Astrocyte (in vitro differentiated cells and primary cell): ENCODE measurements at regions not wholly inside any gene's neighbourhood (a gene's known extent, or its start where the extent isn't known, plus 50 kb on each side); places are given as distances from the start of the nearest gene placed in this dataset.

Source experiments
- DNase-seq: peaks from one replicate; pipeline ENCODE4 v3.0.0-alpha.2; 2010; ENCODE audit warnings: low read depth
- FAIRE-seq: peaks from 2 replicates; lab custom pipeline; 2011; peaks lifted over from hg19 to GRCh38; lab: Jason Lieb, UNC
- H2AFZ ChIP-seq: 2 replicates; pipeline ENCODE4 v1.6.0; 2012; ENCODE audit warnings: low read depth, low read length, inconsistent platforms
- H3K27ac ChIP-seq: 2 replicates; pipeline ENCODE4 v1.5.1; 2011; ENCODE audit warnings: low read depth, low read length, inconsistent platforms
- H3K27me3 ChIP-seq: 2 replicates; pipeline ENCODE4 v1.6.0; 2011; ENCODE audit warnings: low read length, inconsistent platforms; ENCODE audit not compliant: insufficient read depth
- H3K36me3 ChIP-seq: 2 replicates; pipeline ENCODE4 v1.5.1; 2011; ENCODE audit warnings: low read length, inconsistent platforms; ENCODE audit not compliant: insufficient read depth
- H3K4me1 ChIP-seq: 2 replicates; pipeline ENCODE4 v1.5.1; 2011; ENCODE audit warnings: low read length, inconsistent platforms; ENCODE audit not compliant: insufficient read depth
- H3K4me2 ChIP-seq: 2 replicates; pipeline ENCODE4 v1.6.0; 2012; ENCODE audit warnings: low read length, inconsistent platforms
- H3K4me3 ChIP-seq: 2 replicates; pipeline ENCODE4 v1.5.1; 2011; ENCODE audit warnings: low read depth, mild to moderate bottlenecking, low read length, inconsistent platforms; ENCODE audit not compliant: insufficient read depth
- H3K79me2 ChIP-seq: 2 replicates; pipeline ENCODE4 v1.6.0; 2012; ENCODE audit warnings: mild to moderate bottlenecking, low read length, inconsistent platforms; ENCODE audit not compliant: insufficient read depth
- H3K9ac ChIP-seq: 2 replicates; pipeline ENCODE4 v1.6.0; 2012; ENCODE audit warnings: mild to moderate bottlenecking, low read length, inconsistent platforms
- H3K9me3 ChIP-seq: 2 replicates; pipeline ENCODE4 v1.5.1; 2012; ENCODE audit warnings: low read depth, mild to moderate bottlenecking, low read length, inconsistent platforms; ENCODE audit not compliant: insufficient read depth
- H4K20me1 ChIP-seq: 2 replicates; pipeline ENCODE4 v1.6.0; 2012; ENCODE audit warnings: low read length, inconsistent platforms; ENCODE audit not compliant: insufficient read depth
- H3K27ac Mint-ChIP-seq: one replicate; pipeline ENCODE4 v1.8.0; 2021; ENCODE audit warnings: mild to moderate bottlenecking, mixed read lengths; ENCODE audit not compliant: unreplicated experiment
- H3K27me3 Mint-ChIP-seq: one replicate; pipeline ENCODE4 v1.8.0; 2021; ENCODE audit warnings: low read depth, mixed read lengths; ENCODE audit not compliant: unreplicated experiment
- H3K36me3 Mint-ChIP-seq: one replicate; pipeline ENCODE4 v1.8.0; 2021; ENCODE audit warnings: low read depth, mixed read lengths; ENCODE audit not compliant: unreplicated experiment
- H3K4me1 Mint-ChIP-seq: one replicate; pipeline ENCODE4 v1.8.0; 2021; ENCODE audit warnings: low read depth, mixed read lengths; ENCODE audit not compliant: unreplicated experiment
- H3K4me3 Mint-ChIP-seq: one replicate; pipeline ENCODE4 v1.8.0; 2021; ENCODE audit warnings: mild to moderate bottlenecking, moderate library complexity, mixed read lengths; ENCODE audit not compliant: unreplicated experiment
- H3K9me3 Mint-ChIP-seq: one replicate; pipeline ENCODE4 v1.8.0; 2021; ENCODE audit warnings: mild to moderate bottlenecking, mixed read lengths; ENCODE audit not compliant: unreplicated experiment
- CTCF ChIP-seq: IDR thresholded peaks from 2 replicates; pipeline ENCODE4 v1.5.1; 2011; ENCODE audit warnings: low read depth, mild to moderate bottlenecking, inconsistent platforms, low read length, moderate library complexity; ENCODE audit not compliant: insufficient read depth
- EZH2 ChIP-seq: IDR thresholded peaks from 2 replicates; pipeline ENCODE4 v1.6.1; 2012; ENCODE audit warnings: mild to moderate bottlenecking, low read length, inconsistent platforms; ENCODE audit not compliant: insufficient read depth

GRCh38 chr22:22946131-22946530 lies 58.5 kb downstream of the IGLL5 start:
- H3K4me3 ChIP-seq, result no peak overlapping the region
- TF ChIP-seq EZH2 (no peak), CTCF (no peak)
- Mint-ChIP-seq H3K27ac (no peak overlapping the region), H3K4me3 (no peak overlapping the region), H3K36me3 (no peaks in the 10 kb centered on the region), H3K4me1 (peaks cover 4% of the 10 kb centered on the region), H3K27me3 (peaks cover 30% of the 10 kb centered on the region), H3K9me3 (peaks cover 2% of the 10 kb centered on the region)
- no peaks in the 10 kb centered on the region for H3K4me1 ChIP-seq
- H3K9me3 ChIP-seq, result no peaks in the 10 kb centered on the region
- H3K4me2 ChIP-seq, result no peak overlapping the region
- H3K79me2 ChIP-seq, result no peaks in the 10 kb centered on the region
- DNase-seq, result no peak
- H3K27ac ChIP-seq, result no peak overlapping the region
- FAIRE-seq, result no peak
- H2AFZ ChIP-seq, result no peak overlapping the region
- no peaks in the 10 kb centered on the region for H4K20me1 ChIP-seq
- H3K27me3 ChIP-seq, result no peaks in the 10 kb centered on the region
- H3K9ac ChIP-seq, result no peak overlapping the region
- H3K36me3 ChIP-seq, result no peaks in the 10 kb centered on the region

DNA sequence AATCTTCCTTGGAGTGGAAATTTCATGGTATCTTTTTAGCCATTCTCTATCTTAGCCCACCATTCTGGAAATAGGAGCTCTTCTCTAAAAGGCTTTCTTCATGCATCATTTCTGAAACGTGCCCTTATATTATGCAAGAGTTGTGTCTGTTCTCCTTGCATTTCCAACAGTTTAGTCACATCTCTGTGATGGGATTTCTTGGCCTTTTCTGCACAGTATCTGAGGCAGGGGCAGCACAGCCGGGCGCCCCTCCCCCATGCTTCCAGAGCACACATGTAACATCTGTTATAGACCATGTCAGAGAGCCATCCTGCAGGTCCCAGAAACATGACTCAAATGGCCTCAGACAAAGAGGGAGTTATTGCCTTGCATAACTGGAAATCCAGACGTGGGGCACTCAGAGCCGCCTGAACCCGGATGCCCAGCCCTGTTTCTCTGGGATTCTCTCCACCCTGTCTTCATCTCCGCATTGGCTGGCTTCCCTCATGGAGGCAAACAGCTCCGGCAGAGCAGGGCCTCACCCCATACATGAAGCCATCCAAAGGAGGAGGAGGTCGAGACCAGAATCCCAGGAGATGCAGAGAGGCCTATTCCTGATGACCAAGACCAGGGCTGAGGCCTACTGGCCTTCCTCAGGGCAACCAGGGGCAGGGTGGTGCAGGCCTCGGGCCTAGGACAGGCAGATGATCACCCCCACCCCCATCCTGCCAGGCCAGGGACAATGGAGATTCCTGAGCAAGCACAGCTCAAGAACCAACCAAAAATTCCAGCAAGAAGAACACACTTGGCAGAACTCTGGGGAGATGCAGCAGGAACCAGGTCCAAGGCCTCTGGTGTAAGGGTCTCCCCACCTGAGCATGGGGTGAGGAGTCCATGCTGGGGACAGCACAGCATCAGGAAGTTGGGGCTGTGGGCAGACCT lies 61.3 kb downstream of the IGLL5 start:
- Mint-ChIP-seq H3K9me3 (peaks cover 10% of the 10 kb centered on the region), H3K36me3 (no peaks in the 10 kb centered on the region), H3K27ac (no peak overlapping the region), H3K4me3 (no peak overlapping the region), H3K27me3 (peaks cover 45% of the 10 kb centered on the region), H3K4me1 (peaks cover 4% of the 10 kb centered on the region)
- H3K27me3 ChIP-seq, result peaks cover 4% of the 10 kb centered on the region
- H3K9me3 ChIP-seq, result no peaks in the 10 kb centered on the region
- H3K9ac ChIP-seq, result no peak overlapping the region
- no peak overlapping the region for H3K4me3 ChIP-seq
- H4K20me1 ChIP-seq, result no peaks in the 10 kb centered on the region
- FAIRE-seq, result no peak
- H3K4me2 ChIP-seq, result no peak overlapping the region
- no peaks in the 10 kb centered on the region for H3K4me1 ChIP-seq
- no peaks in the 10 kb centered on the region for H3K79me2 ChIP-seq
- H3K27ac ChIP-seq, result no peak overlapping the region
- no peak overlapping the region for H2AFZ ChIP-seq
- TF ChIP-seq CTCF, result no peak
- TF ChIP-seq EZH2, result no peak
- no peaks in the 10 kb centered on the region for H3K36me3 ChIP-seq
- no peak for DNase-seq

DNA sequence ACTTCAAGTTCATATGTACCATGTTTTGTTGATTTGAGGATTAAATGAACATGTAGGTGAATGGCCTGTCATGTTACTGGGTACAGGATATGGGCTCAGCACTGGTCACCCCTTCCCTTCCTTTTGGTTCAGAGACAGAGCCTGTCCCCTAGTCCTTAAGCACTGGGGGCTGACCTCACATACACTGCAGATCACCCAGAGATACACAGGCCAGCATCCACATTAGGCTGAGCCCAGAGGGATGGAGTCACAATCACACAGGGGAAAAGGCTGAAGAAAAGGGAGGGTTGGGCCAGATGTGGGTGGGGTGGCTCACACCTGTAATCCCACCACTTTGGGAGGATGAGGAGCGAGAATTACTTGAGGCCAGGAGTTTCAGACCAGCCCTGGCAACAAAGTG lies 62.3 kb downstream of the IGLL5 start:
- no peaks in the 10 kb centered on the region for H3K9me3 ChIP-seq
- peaks cover 4% of the 10 kb centered on the region for H3K4me1 Mint-ChIP-seq
- TF ChIP-seq CTCF (no peak), EZH2 (no peak)
- H3K27ac ChIP-seq, result no peak overlapping the region
- peaks cover 43% of the 10 kb centered on the region for H3K27me3 Mint-ChIP-seq
- H3K9me3 Mint-ChIP-seq, result peaks cover 10% of the 10 kb centered on the region
- no peak overlapping the region for H3K4me2 ChIP-seq
- no peak overlapping the region for H3K4me3 ChIP-seq
- H3K79me2 ChIP-seq, result no peaks in the 10 kb centered on the region
- no peak overlapping the region for H3K4me3 Mint-ChIP-seq
- DNase-seq (no peak), FAIRE-seq (no peak)
- no peaks in the 10 kb centered on the region for H3K36me3 Mint-ChIP-seq
- H3K36me3 ChIP-seq, result no peaks in the 10 kb centered on the region
- H3K27me3 ChIP-seq, result peaks cover 8% of the 10 kb centered on the region
- H4K20me1 ChIP-seq, result no peaks in the 10 kb centered on the region
- H3K9ac ChIP-seq, result no peak overlapping the region
- no peak overlapping the region for H3K27ac Mint-ChIP-seq
- no peaks in the 10 kb centered on the region for H3K4me1 ChIP-seq
- H2AFZ ChIP-seq, result no peak overlapping the region
